Mesenchymal stem cell (in vitro differentiated cells and primary cell): ENCODE measurements at regions not wholly inside any gene's neighbourhood (a gene's known extent, or its start where the extent isn't known, plus 50 kb on each side); places are given as distances from the start of the nearest gene placed in this dataset.
"Not testable (repeated sequence)": the region's sequence is repeated elsewhere in the genome, so short reads cannot be mapped to it uniquely, and the experiment has no call there.

Source experiments
- DNase-seq: peaks from one replicate; pipeline ENCODE4 v3.0.0-alpha.2; 2013
- H2AFZ ChIP-seq: one replicate; pipeline ENCODE4 v1.6.1; 2013; ENCODE audit warnings: low read depth, mild to moderate bottlenecking, control low read depth, inconsistent platforms, low read length, moderate library complexity
- H2AK5ac ChIP-seq: 2 replicates; pipeline ENCODE4 v1.6.1; 2013; ENCODE audit warnings: low read length, moderate library complexity, mild to moderate bottlenecking, inconsistent platforms; ENCODE audit not compliant: severe bottlenecking
- H2BK120ac ChIP-seq: one replicate; pipeline ENCODE4 v1.6.1; 2013; ENCODE audit warnings: low read depth, mild to moderate bottlenecking, inconsistent platforms, low read length, moderate library complexity
- H2BK12ac ChIP-seq, 2 experiments: one replicate each; pipeline ENCODE4 v1.6.1; 2013; ENCODE audit warnings: inconsistent platforms in 2 of 2, low read length in 2 of 2, mild to moderate bottlenecking in 2 of 2, moderate library complexity in 2 of 2, control low read depth in 1 of 2
- H2BK15ac ChIP-seq: one replicate; pipeline ENCODE4 v1.6.1; 2013; ENCODE audit warnings: mild to moderate bottlenecking, low read depth, inconsistent platforms; ENCODE audit not compliant: poor library complexity, severe bottlenecking
- H2BK5ac ChIP-seq: 2 replicates; pipeline ENCODE4 v1.6.1; 2013; ENCODE audit warnings: low read depth, mild to moderate bottlenecking, low read length, control low read depth, inconsistent platforms; ENCODE audit not compliant: poor library complexity, severe bottlenecking
- H3K14ac ChIP-seq, 2 experiments: one replicate each; pipeline ENCODE4 v1.6.1; 2013; ENCODE audit warnings: inconsistent platforms in 2 of 2, low read length in 2 of 2, control low read depth in 1 of 2, mild to moderate bottlenecking in 1 of 2, moderate library complexity in 1 of 2
- H3K18ac ChIP-seq, 2 experiments: one replicate each; pipeline ENCODE4 v1.6.1; 2013; ENCODE audit warnings: inconsistent platforms in 2 of 2, low read length in 2 of 2, control low read depth in 1 of 2, low read depth in 1 of 2, mild to moderate bottlenecking in 1 of 2
- H3K23ac ChIP-seq, 2 experiments: one replicate each; pipeline ENCODE4 v1.6.1; 2013; ENCODE audit warnings: inconsistent platforms in 2 of 2, low read length in 2 of 2, mild to moderate bottlenecking in 2 of 2, moderate library complexity in 2 of 2, control low read depth in 1 of 2
- H3K27ac ChIP-seq: 2 replicates; pipeline ENCODE4 v1.5.1; 2013; ENCODE audit warnings: mild to moderate bottlenecking, moderate library complexity, low read length, control low read depth, inconsistent platforms; ENCODE audit not compliant: poor library complexity, severe bottlenecking
- H3K27me3 ChIP-seq, 2 experiments: 2 replicates each; pipeline versions ENCODE4 v1.6.1 to v1.7.0; 2013; ENCODE audit warnings: low read length in 2 of 2, mild to moderate bottlenecking in 2 of 2, moderate library complexity in 2 of 2, control low read depth in 1 of 2, inconsistent platforms in 1 of 2; ENCODE audit not compliant: control insufficient read depth in 1 of 2, insufficient read depth in 1 of 2
- H3K36me3 ChIP-seq, 2 experiments: 2 replicates each; pipeline versions ENCODE4 v1.6.1 to v1.7.0; 2013; ENCODE audit warnings: low read length in 2 of 2, control low read depth in 1 of 2, inconsistent platforms in 1 of 2, low read depth in 1 of 2, mild to moderate bottlenecking in 1 of 2; ENCODE audit not compliant: insufficient read depth in 2 of 2, control insufficient read depth in 1 of 2
- H3K4ac ChIP-seq, 2 experiments: one replicate each; pipeline ENCODE4 v1.6.1; 2013; ENCODE audit warnings: inconsistent platforms in 2 of 2, low read length in 2 of 2, mild to moderate bottlenecking in 2 of 2, moderate library complexity in 2 of 2, control low read depth in 1 of 2, low read depth in 1 of 2
- H3K4me1 ChIP-seq: 2 replicates; pipeline ENCODE4 v1.6.1; 2013; ENCODE audit warnings: low read depth, low read length, control low read depth; ENCODE audit not compliant: control insufficient read depth, insufficient read depth
- H3K4me2 ChIP-seq: 2 replicates; pipeline ENCODE4 v1.6.1; 2013; ENCODE audit warnings: low read length, mild to moderate bottlenecking, inconsistent platforms; ENCODE audit not compliant: poor library complexity, severe bottlenecking
- H3K4me3 ChIP-seq, 2 experiments: 2 replicates each; pipeline versions ENCODE4 v1.5.1 to v1.7.0; 2013; ENCODE audit warnings: low read length in 2 of 2, mild to moderate bottlenecking in 2 of 2, control low read depth in 1 of 2, low read depth in 1 of 2; ENCODE audit not compliant: insufficient read depth in 1 of 2
- H3K79me1 ChIP-seq: replicated peaks from 2 replicates; pipeline ENCODE4 v1.6.1; 2013; ENCODE audit warnings: mild to moderate bottlenecking, control low read depth, low read length, inconsistent platforms; ENCODE audit not compliant: poor library complexity, severe bottlenecking
- H3K9ac ChIP-seq: 2 replicates; pipeline ENCODE4 v1.7.0; 2013; ENCODE audit warnings: mild to moderate bottlenecking, low read length, moderate library complexity
- H3K9me3 ChIP-seq: 2 replicates; pipeline ENCODE4 v1.7.0; 2013; ENCODE audit warnings: mild to moderate bottlenecking, low read length; ENCODE audit not compliant: control insufficient read depth
- H4K8ac ChIP-seq: one replicate; pipeline ENCODE4 v1.6.1; 2013; ENCODE audit warnings: inconsistent platforms, mild to moderate bottlenecking, low read length, moderate library complexity
- H4K91ac ChIP-seq: one replicate; pipeline ENCODE4 v1.6.1; 2013; ENCODE audit warnings: mild to moderate bottlenecking, low read length, inconsistent platforms
- WGBS: methylation state at CpG from one replicate; pipeline ENCODE4 v1.1.7; 2013; ENCODE audit warnings: mixed read lengths; 5-methylcytosine and 5-hydroxymethylcytosine counted together

GRCh38 chr2:89160306-89160705 is 468.8 kb downstream of the RPIA start:
- not testable (repeated sequence) for H3K79me1 ChIP-seq, H3K4me3 ChIP-seq, H3K4me2 ChIP-seq, H3K4ac ChIP-seq, H3K27me3 ChIP-seq, H2BK12ac ChIP-seq, H3K18ac ChIP-seq, H2BK120ac ChIP-seq, H3K36me3 ChIP-seq, H3K14ac ChIP-seq, H2BK15ac ChIP-seq, DNase-seq, H3K9me3 ChIP-seq, H4K91ac ChIP-seq, H2AFZ ChIP-seq, H3K27ac ChIP-seq, H3K4me1 ChIP-seq, H2BK5ac ChIP-seq, H3K9ac ChIP-seq, H3K23ac ChIP-seq, H4K8ac ChIP-seq, H2AK5ac ChIP-seq
- no CpG with 5 or more reads among the region's 9 CpGs for WGBS

- not testable (repeated sequence) for H3K9me3 ChIP-seq, H3K27ac ChIP-seq, H3K9ac ChIP-seq, H3K27me3 ChIP-seq, H3K4me1 ChIP-seq, H3K4me2 ChIP-seq, H2BK15ac ChIP-seq, H3K18ac ChIP-seq, H2AFZ ChIP-seq, H2BK5ac ChIP-seq, H4K8ac ChIP-seq, H2AK5ac ChIP-seq, H3K79me1 ChIP-seq, H3K14ac ChIP-seq, H3K4ac ChIP-seq, DNase-seq, H3K23ac ChIP-seq, H2BK12ac ChIP-seq, H3K4me3 ChIP-seq, H2BK120ac ChIP-seq, H4K91ac ChIP-seq, H3K36me3 ChIP-seq
- 17% methylated on average over 1 of the region's 2 CpGs for WGBS
These were observed 470.2 kb downstream of the RPIA start for GRCh38 chr2:89161626-89162025.

GRCh38 chr2:89170506-89171173 is 479.2 kb downstream of the RPIA start:
- not testable (repeated sequence) for H3K27me3 ChIP-seq, H3K27ac ChIP-seq, H2BK12ac ChIP-seq, H3K9ac ChIP-seq, H2BK120ac ChIP-seq, H3K18ac ChIP-seq, H4K91ac ChIP-seq, H2BK5ac ChIP-seq, H2AFZ ChIP-seq, DNase-seq, H3K14ac ChIP-seq, H3K79me1 ChIP-seq, H3K4me2 ChIP-seq, H3K4ac ChIP-seq, H3K9me3 ChIP-seq, H3K4me3 ChIP-seq, H3K4me1 ChIP-seq, H4K8ac ChIP-seq, H3K36me3 ChIP-seq, H2BK15ac ChIP-seq, H2AK5ac ChIP-seq, H3K23ac ChIP-seq
- WGBS = no CpG with 5 or more reads among the region's 4 CpGs

- H3K9me3 ChIP-seq, H3K4me1 ChIP-seq, H2AK5ac ChIP-seq, H3K14ac ChIP-seq, H2BK120ac ChIP-seq, DNase-seq, H3K4ac ChIP-seq, H3K9ac ChIP-seq, H4K91ac ChIP-seq, H3K27me3 ChIP-seq, H3K27ac ChIP-seq, H3K23ac ChIP-seq, H2BK12ac ChIP-seq, H2BK15ac ChIP-seq, H3K4me3 ChIP-seq, H2AFZ ChIP-seq, H3K18ac ChIP-seq, H4K8ac ChIP-seq, H3K79me1 ChIP-seq, H3K36me3 ChIP-seq, H3K4me2 ChIP-seq, H2BK5ac ChIP-seq: not testable (repeated sequence)
- WGBS = no CpG with 5 or more reads among the region's 1 CpG
These were observed 479.7 kb downstream of the RPIA start for GRCh38 chr2:89171174-89171519.
